Fibroblast of peridontal ligament (primary cell): ENCODE measurements at regions not wholly inside any gene's neighbourhood (a gene's known extent, or its start where the extent isn't known, plus 50 kb on each side); places are given as distances from the start of the nearest gene placed in this dataset.

Experiments
- DNase-seq: peaks from one replicate; pipeline ENCODE4 v3.0.0-alpha.2; 2010; ENCODE audit errors: extremely low read depth

GRCh38 chr3:22990291-22991200 is 212.6 kb upstream of the UBE2E2 start:
- no peak for DNase-seq

DNA sequence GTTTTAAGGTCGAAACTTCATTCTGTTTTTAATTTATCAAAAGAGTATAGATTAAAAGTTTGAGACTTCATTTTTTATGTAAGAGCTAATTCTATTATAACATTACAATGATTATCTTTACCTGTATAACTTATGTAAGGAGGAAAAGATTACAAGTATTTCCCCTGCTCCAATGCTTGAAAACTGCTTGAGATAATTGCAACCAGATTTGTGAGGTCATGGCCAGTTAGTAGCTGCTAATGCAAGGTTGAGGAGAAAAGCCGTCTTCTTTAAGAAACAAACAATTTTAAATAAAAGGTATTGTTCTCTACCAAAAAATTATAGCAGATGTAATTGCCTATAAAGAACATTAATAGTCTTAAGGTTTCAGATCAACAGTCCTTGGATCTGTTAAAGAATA is 208.3 kb upstream of the UBE2E2 start:
- no peak for DNase-seq

GRCh38 chr3:22996920-22997571 is 206.1 kb upstream of the UBE2E2 start:
- peak; percentile 27 for DNase-seq

DNA sequence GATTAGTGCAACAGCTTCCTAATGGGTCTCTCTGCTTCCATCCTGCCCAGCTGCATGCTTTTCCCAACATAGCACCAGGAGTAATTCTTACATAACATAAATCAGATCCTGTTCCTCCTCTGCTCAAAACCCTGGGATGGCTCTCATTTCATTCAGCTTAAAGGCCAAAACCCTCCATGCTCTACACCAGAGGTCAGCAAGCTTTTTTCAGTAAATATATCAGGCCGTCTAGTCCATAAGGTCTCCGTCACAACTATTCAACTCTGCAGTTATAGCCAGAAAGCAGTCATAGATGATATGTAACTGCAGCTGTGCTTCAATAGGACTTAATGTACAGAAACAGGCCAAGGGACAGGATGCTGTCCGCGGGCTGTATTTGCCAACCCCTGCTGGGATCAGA is 202.8 kb upstream of the UBE2E2 start:
- DNase-seq, result no peak

- DNase-seq, result no peak
Observed at GRCh38 chr3:23002151-23002550, 201.0 kb upstream of the UBE2E2 start.

DNA sequence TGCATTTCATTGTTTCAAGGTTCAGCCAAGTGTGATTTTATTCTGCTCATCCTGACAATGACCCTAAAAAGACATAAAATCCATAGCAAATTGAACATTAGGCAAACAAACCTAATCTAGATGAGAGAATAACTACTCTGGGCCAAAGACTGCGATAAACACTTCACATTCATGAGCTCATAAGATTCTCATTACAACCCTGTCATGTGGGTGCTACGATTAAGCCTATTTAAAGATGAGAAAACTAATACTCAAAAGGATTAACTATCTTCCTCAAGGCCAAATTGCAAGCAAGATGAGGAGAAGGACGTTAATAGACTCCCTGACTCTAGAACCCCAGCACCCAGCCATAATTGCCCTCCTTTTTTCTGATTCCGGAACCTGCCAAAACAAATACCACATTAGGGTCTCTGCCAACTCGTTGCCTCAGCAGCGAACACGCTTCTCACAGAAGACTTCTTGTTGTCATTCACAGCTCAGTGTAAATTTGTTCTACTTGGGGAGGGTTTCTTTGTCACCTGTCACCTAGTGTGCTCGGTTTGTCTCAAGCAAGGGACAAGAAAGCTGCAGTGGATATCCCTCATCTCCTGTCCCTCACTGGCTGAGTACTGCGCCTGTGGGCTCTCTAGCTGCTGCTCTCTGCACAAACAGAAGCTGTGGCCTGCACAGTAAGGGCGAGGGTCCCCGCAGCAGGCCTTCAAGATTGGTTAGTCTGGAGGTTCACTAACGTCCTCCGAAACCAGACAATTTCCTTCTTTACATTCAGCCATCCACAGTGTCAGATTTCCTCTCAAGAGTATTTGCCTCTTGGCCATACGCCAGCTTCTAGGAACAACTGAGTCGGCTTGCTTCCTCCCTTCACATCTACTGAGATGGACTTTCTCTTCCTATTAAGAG is 200.0 kb upstream of the UBE2E2 start:
- DNase-seq, result no peak

GRCh38 chr3:23003733-23004046 is 199.4 kb upstream of the UBE2E2 start:
- no peak for DNase-seq

DNA sequence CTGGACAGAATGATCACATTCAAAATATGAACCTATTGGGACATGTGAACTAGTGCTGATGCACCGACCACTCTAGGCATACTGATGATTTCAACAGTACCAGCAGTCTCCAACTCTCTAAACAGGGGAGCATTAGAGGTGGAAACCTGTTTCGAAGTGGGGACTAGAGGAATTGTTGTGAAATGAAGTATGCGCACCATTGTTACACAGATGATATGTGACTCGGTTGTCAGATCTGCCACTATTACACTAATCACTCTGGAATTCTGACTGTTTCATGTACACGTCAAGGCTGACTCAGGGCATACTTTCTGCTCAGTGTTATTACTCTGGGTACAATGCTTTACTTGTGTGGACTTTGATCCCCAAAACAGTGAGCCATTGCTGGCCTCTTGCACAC is 198.2 kb upstream of the UBE2E2 start:
- peak; percentile 69 for DNase-seq

GRCh38 chr3:23017801-23018200 is 185.3 kb upstream of the UBE2E2 start:
- DNase-seq, result no peak

- peak; percentile 12 for DNase-seq
Observed at GRCh38 chr3:23019596-23020300, 183.4 kb upstream of the UBE2E2 start.

GRCh38 chr3:23028294-23028693 is 174.8 kb upstream of the UBE2E2 start:
- no peak for DNase-seq

GRCh38 chr3:23029001-23029400 is 174.1 kb upstream of the UBE2E2 start:
- DNase-seq, result no peak

- DNase-seq, result no peak
Observed at GRCh38 chr3:23035927-23036640, 167.0 kb upstream of the UBE2E2 start.

- DNase-seq, result no peak
Observed at GRCh38 chr3:23036728-23037127, 166.4 kb upstream of the UBE2E2 start.

- no peak for DNase-seq
Observed at GRCh38 chr3:23038471-23038870, 164.7 kb upstream of the UBE2E2 start.

DNA sequence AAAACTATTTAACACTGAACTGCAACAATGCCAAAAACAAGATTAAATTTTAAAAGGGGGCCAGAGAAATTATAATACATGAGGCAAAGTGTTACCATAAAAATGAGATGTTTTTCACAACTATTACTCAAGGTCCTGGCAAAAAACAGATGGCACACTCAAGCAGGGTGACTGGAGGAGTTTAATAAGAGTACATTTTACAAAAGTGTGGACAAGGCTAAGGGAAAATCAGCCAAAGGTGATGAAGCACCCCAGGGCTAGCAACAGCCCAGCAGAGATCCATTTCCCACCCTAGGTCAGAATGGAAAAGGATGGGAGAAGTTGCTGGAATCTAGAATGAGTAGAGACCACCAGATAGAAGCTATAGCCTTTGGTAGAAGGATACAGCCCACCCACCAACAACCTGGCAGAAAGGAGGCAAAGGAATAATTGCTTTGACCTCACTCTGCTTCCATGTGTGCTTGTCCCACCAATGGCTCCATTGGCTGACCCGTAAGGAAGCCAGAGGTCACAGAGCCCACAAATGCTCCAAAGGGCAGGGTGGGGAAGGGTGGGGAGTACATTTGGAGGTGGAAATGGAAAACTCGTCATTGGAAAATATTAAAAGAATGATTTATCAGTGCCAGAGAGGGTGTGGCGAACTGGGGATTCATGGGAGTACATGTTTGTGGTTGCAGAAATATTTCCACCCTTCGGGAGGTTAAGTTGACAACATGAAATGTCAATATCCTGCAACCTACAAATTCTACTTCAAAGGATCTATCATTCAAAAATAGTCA is 161.0 kb upstream of the UBE2E2 start:
- peak; percentile 32 for DNase-seq

DNA sequence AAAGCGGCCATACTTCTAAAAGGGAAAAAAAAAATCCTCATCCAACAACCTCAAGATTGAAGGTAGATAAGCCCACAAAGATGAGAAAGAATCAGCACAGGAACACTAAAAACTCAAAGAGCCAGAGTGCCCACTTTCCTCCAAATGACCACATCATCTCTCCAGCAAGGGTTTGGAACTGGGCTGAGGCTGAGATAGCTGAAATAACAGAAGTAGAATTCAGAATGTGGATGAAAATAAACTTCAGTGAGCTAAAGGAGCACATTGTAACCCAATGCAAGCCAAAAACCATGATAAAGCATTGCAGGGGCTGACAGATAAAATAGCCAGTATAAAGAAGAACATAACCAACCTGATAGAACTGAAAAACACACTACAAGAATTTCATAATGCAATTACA is 158.7 kb upstream of the UBE2E2 start:
- no peak for DNase-seq

DNA sequence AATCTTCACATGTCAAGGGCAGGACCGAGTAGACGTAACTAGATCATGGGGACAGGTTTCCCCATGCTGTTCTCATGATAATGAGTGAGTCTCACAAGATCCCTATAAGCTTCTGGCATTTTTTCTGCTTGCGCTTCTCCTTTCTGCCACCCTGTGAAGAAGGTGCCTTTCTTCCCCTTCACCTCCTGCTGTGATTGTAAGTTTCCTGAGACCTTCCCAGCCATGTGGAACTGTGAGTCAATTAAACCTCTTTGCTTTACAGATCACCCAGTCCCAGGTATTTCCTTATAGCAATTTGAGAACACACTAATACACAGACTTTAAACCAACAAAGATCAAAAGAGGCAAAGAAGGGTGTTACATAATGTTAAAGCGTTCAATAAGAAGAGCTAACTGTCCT is 156.6 kb upstream of the UBE2E2 start:
- DNase-seq, result no peak

GRCh38 chr3:23051240-23052140 is 151.6 kb upstream of the UBE2E2 start:
- no peak for DNase-seq
